ENCODE measurements at regions not wholly inside any gene's neighbourhood (a gene's known extent, or its start where the extent isn't known, plus 50 kb on each side); places are given as distances from the start of the nearest gene placed in this dataset.
"Not testable (repeated sequence)": the region's sequence is repeated elsewhere in the genome, so short reads cannot be mapped to it uniquely, and the experiment has no call there.

DNA sequence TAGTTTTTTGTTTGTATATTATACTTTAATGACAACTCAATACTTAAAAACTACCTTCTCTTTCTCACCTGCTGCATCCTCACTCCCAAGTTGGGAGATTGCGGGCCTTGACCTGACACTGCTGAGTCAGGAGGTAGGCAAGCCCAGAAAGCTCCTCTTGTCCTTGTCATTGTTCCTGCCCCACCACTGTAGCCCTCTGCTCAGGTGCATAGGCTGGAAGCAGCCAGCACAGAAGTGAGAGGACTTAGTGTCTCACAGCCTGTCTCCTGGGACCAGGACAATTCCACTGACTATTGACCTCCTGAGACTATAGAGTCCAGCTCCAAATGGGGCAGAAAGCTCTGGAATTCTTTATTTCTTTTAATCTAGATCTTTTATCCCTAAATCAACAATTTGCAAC, 123.5 kb upstream of the NDP start:
- no peak for DNase-seq

GRCh38 chrX:44094821-44095530, 121.8 kb upstream of the NDP start:
- DNase-seq: no peak

- DNase-seq: no peak
These were observed 120.2 kb upstream of the NDP start for GRCh38 chrX:44093431-44093830.

DNA sequence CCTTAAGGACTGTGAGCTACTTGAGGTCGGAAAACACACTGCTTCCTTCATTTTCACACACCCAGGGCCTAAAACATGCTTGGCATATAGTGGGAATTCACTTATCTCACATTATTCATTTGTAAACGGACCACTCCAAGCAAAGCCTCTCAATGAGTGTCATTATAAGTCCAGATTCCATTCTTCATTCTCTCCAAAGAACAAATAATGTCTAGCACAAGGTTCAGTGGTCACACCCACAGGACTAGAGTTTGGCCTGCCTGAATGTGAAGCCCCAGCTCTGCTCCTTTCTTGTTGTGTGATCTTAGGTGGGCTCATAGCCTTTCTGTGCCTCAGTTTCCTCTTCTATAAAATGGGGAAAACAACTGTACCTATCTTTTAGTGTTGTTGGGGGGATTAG, 119.6 kb upstream of the NDP start:
- no peak for DNase-seq

DNA sequence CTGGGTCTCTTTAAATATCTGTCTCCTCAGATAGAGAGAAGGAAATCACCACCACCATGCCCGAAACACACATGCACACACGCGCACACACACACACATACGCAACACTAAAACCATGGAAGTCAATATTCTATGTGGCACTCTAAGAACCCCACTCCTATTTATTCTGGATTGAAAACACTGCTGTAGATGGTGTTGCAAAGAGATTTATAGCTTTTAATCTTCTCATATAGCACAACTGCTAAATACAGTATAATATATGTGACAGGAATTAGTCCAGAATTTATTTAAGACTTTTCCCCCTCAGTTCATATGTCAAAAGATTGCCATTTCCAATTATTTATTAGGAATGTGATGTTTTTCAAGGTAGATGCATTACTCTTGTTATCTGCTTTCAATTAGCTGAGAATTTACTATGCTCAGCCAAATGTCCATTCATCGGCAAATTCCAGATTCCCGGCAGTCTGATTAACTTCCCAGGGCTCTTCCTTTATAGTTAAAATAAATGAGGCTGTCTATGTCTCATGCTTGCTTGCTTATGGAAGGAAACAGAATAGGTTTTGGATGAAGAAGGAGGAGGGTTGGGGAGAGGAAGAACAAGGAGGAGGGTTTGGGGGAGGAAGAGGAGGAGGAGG, 115.4 kb upstream of the NDP start:
- no peak for DNase-seq

DNA sequence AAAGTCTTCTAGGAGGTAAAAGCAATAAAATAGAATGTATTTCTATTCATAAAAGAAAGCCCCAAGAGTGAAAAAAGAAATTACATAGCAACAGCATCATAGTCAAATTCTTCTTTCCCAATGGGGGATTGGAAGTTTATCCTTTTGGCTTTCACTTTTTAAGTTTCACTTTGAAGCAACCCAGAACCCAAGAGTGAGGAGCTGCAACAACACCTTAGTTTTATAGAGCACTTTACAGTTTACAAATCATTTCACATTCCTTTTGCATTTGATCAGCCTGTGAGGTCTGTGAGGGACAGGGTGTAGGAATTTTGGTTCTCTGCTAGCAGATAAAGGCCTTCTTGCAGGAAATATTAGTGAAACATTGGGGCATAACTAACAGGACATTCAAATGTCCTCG, 112.0 kb upstream of the NDP start:
- no peak for DNase-seq

DNA sequence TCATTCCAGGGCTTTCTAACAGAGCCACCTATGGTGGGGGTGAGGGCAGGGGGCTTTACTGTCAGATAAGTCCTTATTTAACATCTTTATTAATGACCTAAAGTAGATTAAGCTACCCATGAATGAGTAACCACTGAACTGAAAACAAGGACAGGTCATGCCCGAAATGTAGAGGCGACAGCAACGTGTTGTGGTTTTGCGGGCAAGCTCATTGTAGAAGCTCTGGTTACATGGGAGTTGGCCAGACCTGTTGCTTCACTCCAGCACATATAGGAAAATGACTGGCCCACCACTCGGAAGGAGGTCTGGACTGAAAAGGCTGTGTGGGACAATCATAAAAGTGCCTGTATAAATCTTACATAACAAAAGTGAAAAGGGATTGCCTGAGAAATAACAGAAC, 109.6 kb upstream of the NDP start:
- no peak for DNase-seq

- no peak for DNase-seq
These were observed 106.9 kb upstream of the NDP start for GRCh38 chrX:44080083-44080482.

DNA sequence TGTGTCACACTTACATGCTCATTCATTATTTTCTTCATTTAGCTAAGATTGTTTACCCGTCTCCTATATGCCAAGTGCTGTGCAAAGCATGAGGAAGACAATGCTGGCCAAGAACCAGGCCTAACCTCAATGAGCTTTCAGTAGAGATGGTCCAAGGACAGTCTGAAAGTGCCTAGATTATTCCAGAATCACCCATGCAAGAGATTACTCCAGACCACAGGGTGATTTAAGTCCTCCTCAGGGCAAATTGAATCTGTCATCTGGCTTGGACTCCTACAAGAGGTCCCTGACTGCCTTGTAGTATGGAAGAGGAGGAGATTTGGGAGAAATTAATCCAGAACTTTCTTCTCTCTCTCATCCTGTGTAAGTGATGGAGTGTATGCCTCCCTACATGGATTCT, 99.4 kb upstream of the NDP start:
- no peak for DNase-seq

DNA sequence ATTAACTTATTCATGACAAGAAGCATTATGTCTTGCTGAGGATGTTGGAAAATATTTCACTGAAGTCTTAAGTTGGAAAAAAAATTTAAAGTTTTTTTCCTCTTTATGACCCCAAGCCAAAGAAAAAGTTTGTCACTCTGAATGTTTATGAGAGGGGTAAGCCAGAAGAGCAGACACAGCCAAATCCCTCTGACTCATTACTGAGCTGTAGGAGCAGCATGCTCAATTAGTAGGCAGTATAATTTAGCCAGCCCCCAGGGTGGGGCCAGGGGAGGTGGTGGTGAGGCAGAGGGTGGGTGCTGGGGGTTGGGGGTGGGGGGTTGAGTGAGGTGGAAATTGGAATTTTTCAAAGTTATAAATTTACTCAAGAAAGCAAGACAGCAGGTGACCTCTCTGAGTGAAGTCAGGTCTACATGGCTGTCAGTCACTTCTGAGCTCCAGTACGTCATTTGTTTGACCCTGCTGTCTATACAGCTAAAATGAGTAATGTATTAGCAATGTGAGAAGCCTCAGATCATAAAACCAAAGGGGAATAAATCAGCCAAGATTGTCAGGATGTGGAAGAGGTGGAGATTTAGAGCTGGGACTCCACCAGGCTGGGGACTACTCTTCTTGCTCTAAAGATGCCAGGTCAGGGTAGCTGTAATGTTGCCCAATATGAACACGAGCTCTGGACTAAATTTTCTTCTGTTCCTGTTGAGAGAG, 98.8 kb upstream of the NDP start:
- DNase-seq: peak; percentile 29

DNA sequence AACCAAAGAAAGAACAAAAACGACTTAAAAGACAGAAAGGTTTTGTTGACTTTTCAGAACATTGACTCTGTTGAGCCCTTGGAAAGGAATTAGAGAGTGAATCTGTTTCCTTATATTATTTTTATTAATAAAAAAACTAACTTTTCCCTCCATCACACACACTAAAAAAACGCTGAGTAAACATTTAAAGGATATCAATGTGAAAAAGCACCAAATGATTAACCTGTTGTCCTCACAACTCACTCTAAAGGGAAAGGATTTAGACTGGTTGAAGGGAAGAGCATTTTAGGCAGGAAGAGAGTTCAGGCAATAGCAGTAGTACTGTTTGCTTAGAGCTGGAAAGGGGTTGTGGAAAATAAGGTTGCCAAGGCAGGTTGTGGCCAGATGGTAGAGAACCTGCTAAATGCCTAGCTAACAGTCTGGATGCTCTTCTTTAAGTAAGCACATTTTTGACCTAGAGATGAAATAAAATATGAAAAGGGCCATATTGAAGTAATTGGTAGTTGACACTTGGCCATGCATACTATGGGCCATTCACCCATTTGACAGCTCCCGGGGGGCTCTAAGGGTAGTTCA, 98.0 kb upstream of the NDP start:
- DNase-seq: peak; percentile 44

DNA sequence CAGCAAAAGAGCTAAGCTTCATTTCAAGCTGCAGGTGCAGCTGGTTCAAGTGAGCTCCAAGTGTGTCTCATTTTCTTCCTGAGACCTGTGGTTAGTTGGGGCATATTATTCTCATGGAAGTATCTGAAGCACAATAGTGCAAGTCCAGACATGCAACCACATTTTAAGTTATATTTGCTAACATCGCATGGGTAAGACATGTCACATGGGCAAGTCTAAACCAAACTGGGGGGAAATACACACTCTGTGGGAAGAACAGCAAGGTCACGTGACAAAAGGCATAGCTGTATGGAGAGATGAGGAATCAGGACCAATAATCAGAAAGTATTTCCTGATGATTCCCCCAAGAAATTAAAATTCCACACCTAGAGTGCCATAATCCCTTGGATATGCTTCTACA, 94.9 kb upstream of the NDP start:
- no peak for DNase-seq

DNA sequence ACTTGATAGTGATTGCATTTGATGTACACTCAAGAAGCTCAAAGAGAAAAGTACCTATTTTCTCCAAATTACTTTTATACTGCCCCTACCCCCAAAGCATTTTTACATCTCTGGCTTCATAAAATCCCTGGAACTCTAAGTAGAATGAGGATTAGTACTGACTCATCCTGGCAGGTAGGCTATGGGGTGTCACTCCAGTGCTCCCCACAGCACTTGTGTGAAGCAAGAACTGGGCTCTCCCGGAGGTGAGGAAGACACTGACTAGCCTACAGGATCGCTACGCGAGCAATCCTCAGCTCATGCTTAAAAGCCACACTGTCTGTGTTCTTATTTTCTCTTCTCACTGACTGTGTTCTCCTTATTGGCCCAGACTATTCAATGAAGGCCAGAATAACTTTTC, 90.4 kb upstream of the NDP start:
- no peak for DNase-seq

DNA sequence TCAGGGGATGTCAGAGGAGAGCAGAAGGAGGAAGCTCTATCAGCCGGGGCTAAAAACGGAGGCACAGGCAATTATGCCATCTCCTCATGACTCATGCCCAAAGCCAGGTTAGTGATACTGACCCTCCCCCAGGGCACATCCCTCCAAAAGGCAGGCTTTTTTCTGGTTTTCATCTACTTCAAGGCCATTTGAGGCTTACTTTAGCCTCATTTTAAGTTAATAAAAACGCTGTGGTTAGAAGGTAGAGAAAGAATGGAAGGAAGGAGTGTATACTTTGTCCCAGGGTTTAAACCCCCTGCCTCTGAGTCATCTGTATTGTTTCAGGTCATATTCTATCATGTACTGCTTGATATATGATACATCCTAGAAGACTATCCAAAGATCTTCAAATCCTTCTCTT, 89.7 kb upstream of the NDP start:
- no peak for DNase-seq

DNA sequence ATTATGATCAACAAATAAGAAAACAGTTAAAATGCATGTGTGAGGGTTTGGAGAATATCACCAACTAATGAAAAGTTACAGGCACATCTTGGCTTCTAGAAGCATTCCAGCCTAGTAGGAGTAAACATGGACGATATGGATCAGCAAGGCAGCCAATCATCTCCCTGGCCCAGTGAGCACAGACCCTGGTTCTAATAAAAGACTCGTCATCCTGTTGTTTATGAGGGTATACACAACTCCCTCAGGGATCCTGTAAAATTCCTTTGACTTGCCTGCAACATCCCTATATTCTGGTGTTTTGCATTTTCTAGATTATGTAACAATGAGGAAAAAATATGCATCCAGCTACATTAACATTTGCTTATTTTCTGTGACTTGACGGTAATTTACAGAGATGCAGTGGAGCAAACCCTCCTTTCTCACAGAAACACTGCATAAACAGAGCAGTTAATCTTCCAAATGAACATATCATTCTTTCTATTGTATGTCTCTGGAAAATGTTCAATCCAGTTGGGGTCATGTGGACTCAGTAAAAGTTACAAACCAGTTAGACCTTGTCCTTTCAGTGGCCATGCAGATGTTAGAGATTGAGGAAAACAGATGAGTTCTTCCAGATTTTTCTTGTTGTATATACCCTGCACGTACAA, 88.9 kb upstream of the NDP start:
- DNase-seq: peak; percentile 6

DNA sequence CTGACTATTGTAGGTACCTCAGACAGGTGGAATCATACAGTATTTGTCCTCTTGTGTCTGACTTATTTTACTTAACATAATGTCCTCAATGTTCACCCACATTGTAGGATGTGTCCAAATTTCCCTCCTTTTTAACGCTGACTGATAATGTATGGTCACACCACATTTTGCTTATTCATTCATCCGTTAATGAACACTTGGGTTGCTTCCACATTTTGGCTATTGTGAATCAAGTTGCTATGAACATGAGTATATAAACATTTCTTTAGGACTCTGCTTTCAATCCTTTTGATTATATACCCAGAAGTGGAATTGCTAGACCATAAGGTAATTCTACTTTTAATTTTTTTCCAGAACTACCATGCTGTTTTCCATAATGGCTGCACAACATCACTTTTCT, 87.0 kb upstream of the NDP start:
- DNase-seq: no peak

DNA sequence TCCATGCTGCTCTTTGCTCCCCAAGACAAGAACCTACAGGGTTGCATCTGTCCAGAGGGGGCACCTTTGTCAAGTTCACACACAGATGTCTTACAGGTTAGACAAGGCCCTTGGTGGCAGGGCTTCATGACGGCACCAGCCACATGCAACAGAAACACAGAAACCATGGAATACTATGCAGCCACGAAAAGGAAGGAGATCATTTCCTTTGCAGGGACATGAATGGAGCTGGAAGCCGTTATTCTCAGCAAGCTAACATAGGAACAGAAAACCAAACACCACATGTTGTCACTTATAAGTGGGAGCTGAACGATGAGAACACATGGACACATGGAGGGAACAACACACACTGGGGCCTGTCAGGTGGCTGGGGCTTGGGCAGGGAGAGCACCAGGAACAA, 85.1 kb upstream of the NDP start:
- DNase-seq: no peak

DNA sequence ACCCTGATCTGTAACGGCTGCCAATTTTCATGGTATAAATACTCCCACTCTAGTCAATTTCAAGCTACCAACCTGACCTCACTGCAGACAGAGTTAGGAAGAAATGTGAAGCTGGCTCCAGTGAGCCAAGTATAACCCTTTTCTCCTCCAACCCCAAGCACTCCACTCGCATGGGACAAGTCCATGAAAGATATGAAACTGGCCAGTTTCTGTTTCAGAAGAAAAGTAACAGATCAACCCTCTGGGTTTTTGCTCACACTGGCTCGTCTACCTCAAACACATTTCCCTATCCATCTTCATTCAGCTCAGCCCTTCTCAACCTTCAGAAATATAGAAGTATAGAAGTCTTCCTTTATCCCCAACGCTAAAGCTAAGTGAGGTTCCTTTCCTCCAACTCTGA, 82.4 kb upstream of the NDP start:
- DNase-seq: no peak

- DNase-seq: no peak
These were observed 81.8 kb upstream of the NDP start for GRCh38 chrX:44054863-44055601.

- DNase-seq: not testable (repeated sequence)
These were observed 71.9 kb upstream of the NDP start for GRCh38 chrX:44045106-44045505.

DNA sequence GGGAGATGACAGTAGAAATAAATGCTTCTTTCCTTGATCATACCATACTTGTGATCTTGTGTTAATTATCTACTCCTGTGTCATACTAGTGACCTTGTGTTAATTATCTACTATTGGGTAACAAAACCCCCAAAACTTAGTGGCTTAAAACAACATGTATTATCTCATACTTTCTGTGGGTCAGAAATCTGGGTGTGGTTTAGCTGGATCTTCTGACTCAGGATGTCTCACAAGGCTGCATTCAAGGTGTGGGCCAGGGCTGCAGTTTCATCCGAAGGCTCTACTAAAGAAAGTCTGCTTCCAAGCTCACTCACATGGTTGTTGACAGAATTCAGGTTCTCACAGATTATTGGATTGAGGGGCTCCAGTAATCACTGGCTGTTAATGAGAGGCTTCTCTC, 70.3 kb upstream of the NDP start:
- no peak for DNase-seq

DNA sequence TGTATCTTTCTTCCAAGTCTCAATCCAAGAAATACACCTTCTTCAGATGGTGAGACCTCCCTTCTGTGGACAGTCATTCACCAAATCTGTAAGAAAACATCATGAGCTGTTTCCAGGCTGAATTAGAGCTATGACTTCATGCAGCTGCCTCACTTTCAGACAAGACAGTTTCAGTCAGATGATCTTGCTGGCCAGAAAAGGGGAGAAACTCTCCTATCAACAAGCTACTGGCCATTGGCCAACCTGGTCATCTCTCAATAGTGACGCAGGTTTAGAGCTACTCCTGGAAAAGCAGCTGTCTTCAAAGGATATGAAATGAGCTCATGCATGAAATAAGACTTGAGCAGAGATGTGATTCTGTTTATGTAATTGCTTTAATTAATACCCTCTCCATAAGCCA, 69.6 kb upstream of the NDP start:
- DNase-seq: no peak

Measured in tongue (tissue), 1 donor.